ENCODE measurements at regions not wholly inside any gene's neighbourhood (a gene's known extent, or its start where the extent isn't known, plus 50 kb on each side); places are given as distances from the start of the nearest gene placed in this dataset.

DNA sequence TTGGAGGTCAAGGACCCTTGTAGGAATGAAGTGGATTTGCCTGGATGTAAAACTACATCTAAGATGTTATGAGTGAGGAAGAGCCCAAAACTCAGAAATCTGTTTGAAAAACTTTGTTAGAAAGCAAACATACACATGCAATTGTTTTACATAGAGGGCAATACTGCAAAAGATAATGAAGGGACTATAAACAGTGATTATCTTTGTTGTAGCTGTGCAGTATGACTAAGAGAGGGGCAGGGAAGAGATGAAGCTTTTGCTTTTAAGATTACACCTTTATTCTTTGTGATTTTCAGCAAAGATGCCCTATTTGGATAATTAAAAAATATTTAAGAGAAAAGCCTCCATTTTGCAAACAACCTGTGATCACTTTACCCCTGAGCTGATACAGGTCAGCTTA is 839.9 kb upstream of the RBFOX1 start:
- no peak for FAIRE-seq

DNA sequence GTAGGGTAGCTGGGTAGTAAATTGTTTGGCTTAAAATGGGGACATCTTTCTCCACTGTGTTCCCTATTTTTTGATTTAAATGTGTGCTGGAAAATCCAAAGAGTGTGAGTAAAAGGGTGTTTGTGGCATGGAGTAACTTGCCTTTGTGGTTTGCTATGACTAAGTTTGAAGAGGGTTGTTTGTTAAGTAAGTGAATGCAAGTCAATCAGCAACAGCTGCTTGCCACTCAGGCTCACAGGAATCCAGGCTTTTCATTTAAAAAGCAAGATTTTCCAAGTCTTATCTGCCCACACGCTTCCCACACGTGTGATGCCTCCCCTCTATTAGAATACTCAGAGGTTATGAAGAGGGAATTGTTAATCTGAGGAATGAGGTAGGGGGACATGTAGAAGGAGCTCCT is 847.7 kb upstream of the RBFOX1 start:
- no peak for FAIRE-seq

DNA sequence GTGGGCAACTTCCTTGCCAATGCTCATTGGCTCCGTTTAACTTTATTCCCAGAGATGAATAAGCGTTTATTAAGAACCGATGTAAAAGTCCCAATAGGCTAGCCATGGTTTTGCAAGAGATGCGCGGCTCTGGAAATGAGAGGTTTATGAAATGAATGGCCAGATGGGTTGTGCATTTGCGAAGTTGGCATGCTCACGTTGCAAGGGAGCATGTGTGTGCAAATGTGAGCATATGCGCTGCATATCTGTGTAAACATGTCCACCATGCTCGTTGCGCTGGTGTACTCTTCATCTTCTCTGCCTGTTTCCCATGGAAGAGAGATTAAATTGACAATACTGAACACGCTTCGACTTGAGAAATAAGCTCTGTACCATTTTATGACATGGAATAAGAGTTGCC is 848.6 kb upstream of the RBFOX1 start:
- no peak for FAIRE-seq

DNA sequence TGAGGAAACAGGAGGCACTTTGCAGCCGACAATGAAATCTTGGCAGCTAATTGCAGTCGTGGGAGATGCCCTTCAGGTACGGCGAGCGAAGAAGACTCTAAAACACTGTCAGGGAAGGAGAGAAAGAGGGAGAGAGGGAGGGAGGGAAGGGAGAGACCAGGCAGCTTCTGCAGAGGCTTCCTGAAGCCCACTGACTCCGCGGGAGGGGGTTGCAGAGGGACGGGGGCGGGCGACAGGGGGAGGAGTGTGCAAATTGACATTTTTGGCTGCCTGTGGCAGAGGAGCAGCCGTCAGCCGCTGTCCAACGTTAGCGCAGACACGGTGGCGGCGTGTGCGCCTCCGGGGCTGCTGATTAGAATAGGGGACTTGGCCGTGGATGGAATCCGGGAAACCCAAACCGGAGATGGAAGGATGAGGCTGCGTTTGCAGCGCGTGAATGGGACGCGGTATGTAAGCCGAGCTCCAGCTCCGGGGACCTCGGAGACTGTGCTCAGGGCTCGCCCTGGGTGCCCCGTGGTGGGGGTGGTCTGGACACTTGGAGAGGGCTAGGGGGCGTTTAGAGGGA is 849.1 kb upstream of the RBFOX1 start:
- no peak for FAIRE-seq

DNA sequence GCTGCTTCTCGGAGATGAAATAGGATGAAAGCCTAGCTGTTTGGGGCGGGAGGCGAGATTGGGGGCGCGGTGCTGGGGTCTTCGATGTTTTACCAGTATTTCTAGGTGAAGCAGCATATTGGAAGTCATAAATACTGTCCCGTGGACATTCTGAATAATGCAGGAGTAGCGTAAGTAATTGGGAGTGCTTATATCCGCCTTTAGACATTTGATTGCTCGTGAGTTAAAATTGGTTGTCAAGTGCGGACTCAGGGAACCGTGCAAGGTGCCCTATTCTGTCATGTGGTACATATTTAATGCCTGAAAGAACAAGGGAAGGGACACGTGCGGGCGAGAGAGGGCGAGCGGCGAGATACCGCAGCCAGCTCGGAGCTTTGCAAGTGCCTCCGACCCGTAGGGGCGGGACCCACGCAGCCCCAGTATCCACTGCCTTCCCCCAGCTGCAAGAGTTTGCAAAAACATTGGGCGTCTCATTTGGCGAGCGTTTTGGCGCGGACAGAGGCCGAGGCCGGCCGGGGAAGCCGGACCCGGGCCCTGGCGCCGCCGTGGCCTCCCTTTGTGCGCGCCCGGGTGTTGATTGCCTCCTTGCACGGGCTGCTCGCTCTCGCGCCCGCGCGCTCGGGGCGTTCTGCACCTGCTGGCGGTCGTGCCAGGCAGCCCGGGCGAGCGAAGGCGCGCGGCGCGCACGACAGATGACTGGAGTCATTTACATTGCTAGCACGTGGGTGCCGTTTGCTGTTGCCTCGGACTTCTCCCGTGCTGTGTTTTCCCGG is 849.8 kb upstream of the RBFOX1 start:
- FAIRE-seq: no peak

DNA sequence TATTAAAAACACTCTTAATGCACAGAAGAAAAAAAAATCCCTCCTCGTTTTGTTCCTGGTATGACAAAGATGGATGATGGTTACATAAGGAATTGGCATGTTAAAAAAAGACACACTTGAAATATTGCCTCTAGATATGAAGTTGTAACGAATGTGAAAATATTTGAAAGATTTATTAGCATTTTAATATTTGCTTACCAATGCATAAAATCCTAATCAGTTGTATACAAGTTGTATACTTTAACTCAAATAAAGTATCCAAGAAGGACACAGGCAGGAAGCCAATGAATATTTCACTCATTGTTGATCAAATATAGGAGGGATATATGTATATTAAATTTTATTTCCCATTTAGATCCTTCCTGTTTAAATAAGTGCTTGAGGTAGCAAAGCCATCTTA is 850.8 kb upstream of the RBFOX1 start:
- FAIRE-seq: no peak

DNA sequence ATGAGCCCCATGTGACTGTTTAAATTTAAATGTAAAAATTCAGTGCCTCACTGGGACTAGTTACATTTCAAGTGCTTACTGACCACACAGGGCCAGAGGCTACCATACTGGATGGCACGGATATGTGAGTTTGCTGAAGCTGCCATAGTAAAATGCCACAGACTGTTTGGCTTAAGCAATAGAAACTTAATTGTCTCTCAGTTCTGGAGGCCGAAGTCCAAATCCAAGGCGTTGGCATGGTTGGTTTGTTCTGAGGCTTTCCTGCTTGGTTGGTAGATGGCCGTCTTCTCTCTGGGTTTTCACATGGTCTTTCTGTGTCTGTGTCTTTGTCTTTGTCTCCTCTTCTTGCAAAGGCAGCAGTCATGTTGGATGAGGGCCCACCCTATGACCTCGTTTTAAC is 878.9 kb upstream of the RBFOX1 start:
- FAIRE-seq: no peak

DNA sequence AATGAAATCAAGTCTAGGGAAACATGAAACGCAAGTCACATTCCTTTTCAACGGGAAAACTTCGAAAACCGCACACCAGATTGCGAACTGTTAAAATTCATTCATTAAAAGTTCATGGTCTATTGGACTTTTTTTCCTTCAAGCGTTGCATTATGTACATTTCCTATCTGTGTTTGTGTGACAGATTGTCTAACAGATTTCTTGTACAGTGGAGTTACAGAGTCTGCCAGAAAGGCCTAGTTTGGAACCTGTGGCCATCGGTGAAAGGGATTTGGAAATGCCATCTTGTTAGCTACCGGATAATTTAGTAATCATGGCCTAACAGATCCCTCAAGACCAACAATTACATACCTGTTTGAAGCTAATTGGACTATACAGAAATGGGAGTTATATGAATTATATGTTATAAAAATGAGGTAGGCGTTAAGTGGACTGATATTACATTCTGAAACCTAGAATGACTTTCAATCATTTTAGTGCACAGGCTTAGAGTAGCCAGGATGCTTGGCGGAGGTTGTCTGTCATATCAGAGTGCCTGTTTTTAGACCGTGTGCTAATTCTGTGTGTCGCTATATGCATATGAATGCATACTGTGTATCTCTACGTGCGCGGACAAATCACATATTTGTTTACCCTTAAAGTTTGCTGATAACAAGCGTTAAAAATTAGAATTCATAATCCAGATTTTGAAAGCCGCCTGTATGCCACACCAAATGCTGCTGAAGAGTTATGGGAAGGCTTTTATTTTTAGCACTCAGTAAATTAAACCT is 885.4 kb upstream of the RBFOX1 start:
- no peak for FAIRE-seq

DNA sequence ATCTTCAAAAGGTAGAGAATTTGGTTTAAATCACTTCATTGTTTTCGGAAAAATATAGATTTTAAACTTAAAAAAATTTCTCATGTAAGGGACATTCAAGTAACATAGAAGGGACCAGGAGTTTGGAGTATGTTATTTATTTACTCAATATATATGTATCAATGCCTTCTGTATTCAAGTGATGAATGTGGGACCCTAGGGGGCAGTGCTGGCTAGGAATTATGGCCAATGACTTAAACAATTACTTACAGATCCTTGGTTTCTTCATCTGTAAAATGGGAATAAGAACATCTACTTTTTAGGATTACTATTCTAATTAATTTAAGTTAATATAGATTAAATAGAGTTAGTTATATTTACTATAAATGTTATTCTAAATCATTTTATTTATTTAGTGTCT is 886.3 kb upstream of the RBFOX1 start:
- FAIRE-seq: no peak

DNA sequence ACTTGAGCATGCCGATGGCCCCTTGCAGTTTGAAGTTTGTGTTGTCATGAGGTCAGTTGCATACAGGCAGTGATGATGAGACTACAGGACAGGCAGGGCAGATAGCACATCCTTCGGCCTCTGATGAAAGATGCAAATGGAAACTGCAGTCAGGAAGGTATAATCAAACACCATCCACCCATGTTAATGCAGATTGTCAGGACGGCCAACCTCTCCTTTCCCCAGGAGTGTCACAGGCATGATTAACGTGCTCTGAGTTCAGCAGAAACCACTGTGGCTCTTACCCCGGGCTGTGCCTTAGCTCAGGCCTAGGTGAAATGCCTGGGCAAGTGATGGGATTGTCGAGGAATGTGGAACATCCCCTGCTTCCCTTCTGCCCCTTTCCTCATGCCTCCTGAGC is 893.5 kb upstream of the RBFOX1 start:
- FAIRE-seq: no peak

DNA sequence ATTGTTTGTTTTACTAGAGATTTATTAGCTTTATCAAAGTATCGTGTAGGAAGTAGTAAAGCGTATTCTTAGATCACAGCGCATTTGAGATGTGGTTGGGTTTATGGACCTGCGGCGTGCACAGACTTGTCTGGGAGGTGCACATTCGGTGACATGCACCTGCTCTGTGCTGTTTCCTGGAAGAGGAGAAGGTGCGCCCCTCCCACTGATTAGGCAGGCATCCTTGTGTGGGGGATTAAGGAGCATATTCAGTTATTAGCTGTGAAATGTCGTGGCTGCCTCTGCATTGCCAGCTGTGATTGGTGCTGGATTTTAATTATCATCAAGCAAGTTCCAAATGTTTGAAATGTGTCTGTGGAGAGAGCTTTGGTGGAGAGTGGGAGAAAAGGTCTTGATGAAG is 903.8 kb upstream of the RBFOX1 start:
- FAIRE-seq: no peak

DNA sequence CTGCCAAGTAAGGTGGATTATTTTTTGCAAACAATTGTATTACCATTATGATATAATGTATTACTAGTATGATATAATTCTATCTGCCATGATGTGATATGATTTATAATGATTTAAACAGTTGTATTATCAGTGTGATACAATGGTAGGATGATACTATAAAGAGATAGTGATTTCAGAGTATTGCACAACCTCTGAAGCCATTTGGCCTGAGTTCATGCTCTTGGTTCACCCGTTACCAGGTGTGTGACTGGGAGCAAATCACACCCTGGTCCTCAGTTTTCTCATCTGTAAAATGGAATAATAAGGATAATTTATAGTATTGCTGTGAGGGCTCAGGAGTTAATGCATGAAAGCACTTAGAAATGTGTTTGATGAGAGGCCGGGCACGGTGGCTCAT is 905.0 kb upstream of the RBFOX1 start:
- no peak for FAIRE-seq

DNA sequence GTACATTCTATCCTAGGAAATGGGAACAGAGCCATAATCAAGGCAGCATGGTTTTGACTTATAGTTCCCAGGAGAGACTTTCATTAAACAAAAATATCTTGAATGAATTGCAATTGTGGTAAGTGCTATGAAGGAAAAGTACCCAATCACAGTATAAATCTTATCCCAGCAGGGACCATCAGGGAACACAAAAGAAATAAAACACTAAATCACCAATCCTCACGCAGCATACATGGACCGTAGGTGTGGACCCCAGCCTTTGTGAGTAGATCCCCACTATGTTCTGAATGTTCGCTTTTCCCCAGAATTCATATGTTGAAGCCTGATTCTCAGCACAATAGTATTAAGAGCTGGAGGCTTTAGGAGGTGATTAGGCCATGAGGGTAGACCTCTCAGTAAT is 925.0 kb upstream of the RBFOX1 start:
- no peak for FAIRE-seq

DNA sequence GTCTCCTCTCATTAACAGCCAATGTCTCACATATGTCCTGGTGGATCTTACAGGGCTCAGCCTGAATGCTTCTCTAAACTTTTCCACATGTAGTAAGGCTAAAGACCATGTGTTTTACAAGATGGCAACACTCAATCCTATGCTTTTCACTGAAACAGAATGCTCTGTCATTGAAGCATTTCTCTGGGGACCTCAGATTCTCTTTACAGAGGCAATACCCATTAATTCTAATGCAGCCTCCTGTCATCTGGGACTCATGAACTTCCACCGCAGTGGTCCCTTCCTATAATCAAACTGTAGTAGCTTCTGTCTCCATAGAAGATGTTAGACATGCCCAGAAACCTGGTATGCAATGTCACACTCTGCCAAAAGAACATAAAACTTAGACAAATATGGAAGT is 926.6 kb upstream of the RBFOX1 start:
- no peak for FAIRE-seq

DNA sequence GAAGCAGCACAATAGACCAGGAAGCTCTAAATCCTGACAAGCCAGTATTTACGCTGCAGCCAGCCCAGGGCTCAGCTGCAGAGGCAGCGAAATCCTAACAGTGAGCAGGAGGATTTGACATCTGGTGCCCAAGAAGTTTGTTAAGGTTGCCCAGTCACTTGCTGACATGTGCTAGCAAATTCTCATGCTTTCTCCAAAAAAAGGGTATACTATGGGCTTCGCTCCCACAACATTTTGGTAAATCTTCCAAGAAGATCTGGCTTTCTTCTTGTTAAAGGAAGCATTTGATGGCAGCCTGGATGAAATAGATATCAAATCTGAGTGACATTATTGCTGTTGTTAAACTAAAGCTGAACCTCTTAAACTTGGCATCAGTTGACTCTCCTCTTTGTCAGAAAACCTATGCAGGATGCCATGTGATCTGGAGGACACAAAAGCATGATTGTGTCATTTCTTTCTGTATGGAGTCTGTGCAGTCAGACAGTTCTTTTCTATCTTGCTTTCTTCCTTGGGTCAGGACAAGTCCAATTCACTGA is 949.7 kb upstream of the RBFOX1 start:
- no peak for FAIRE-seq

DNA sequence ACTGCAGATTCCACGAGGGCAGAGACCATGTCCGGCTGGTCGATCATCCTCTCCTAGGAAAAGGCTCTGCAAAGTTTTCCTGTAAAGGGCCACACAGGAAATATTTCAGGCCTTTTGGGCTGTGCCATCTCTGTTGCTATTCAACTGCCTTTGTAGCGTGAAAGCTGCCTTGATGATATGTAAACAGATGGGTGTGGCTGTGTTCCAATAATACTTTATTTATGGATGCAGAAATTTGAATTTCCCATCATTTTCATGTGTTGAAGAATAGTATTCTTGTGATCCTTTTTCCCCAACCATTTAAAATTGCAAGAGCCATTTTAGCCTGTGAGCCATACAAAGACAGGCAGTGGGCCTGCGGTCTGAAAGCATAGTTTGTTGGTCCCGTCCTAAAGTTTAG is 950.7 kb upstream of the RBFOX1 start:
- FAIRE-seq: no peak

DNA sequence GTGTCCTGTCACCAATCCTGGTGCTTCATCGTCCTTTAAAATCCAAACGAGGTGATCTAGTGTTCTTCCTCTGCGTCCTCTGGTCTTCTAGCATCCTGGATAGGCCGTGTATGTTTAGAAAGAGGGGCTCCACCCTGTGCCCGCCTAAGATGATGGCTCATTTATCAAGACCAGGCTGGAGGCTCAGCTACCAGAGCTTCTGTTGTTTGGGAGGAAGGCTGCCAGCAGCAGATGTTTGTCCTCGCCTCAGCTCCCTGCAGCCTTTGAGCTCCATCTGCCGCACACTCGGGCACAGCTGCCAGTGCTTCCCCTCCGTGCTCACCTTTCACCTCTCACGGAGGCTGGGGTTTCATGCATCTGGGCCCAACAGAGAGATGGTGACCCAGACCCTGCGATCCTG is 954.7 kb upstream of the RBFOX1 start:
- FAIRE-seq: no peak

DNA sequence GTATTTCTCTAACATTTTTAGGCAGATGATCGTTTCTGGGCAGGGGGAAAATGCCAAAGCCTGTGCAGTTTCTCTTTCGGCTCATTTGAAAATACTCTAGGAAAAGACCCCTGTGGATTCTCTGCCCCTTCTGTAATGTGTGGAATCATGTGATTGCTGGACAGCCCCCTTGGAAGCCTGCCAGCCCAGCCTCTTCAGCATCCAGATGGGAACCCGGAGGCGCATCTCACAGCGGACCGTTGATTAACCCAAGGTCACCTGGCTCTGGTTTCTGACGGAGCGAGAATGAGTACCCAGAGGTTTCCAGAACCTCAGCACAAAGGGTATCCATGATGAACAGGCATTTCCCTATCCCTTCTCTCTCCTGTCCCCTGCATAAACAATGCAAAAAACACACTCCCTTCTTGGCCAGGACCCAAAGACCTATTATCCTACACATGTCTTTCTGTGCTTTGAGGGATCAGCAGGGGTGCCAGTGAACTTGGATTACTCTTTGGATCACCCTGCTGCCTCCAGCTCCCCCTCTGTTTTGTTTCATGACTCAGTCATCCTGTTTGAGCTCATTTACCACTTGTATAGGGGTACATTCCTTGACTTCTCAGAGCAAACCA is 957.1 kb upstream of the RBFOX1 start:
- FAIRE-seq: no peak

DNA sequence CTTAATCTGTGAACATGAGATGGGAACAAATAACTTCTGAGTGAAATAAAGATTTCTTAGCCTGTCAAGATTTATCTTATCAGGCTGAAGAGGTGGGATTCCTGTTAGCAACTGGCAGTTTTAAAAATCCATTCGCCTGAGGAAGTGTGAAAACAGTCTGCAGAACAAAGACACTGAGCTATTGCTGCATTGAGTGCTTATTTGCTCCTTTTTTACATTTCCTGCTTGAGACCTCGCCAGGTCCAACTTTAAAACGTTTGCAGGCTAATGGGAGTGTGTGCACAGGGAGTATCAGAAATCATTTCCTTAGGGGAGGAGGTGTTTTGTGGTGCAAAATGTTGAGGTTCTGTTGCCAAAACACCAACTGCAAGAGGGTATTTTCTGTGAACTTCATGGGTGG is 957.8 kb upstream of the RBFOX1 start:
- no peak for FAIRE-seq

DNA sequence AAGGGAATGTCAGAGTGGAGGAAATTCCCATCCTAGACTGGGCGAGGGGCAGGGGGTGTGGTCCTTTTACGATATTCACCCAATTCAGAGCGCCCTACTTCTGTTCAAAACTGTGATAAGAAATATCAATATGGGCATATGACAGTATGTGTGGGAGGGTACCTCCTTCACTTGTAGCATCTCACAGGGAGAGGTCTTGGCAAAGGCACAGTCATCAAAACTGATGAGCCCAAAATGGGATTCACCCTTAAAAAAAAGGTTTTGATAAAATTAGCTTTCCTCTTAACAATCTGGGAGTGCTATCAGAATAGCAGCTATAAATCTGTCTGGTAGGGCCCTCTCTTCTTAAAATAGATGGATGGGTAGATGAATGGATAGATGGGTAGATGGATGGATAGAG is 967.8 kb upstream of the RBFOX1 start:
- FAIRE-seq: no peak

DNA sequence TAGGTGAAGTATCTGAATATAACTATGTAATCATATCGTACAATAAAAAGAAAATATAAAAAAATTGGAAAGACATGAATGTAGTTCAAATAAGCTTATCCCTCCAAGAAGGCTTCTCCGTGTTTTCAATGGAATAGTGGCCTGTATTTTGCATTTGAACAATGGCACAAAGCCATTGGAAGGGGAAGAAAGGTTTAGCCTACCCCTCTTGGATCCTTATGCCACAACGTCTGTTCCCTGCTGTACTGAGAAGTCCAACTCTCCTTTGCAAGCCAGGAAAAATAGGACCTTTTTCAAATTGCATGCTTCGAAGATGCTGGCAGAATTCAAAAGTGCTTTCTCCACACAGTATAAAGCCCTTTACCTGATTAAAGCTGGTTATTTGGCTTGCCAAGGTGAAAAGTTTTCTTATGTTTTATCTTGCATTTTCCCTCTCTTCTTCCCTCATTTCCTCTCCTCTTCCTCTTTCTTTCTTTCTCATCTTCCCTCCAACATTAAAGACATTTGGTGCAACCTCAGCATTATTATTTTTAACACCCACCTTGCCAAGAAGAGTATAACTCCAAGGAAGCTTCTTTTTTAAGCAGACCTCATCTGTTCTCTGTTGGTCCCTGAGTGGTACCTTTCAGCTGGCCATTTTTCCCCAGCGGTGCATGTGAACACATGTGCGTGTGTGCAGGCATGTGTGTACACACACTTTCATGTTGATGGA is 968.6 kb upstream of the RBFOX1 start:
- no peak for FAIRE-seq

DNA sequence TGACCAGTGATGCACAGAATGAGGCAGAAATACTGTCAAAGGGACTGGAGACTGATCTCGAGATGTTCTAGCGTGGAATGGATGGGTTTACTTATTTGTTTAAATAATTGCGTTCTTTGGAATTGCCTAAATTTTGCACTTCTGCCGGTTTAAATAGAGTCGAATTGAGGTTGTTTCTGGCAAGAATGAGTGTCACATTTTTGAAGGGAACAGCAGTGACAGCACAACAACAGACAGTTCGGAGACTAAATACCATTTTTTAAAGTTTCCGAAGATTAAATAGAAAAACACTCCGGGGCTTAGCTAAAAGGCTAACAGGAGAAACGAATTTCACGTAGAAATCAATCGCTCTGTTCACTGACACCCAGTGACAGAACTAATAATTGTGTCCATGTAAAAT is 969.2 kb upstream of the RBFOX1 start:
- no peak for FAIRE-seq

DNA sequence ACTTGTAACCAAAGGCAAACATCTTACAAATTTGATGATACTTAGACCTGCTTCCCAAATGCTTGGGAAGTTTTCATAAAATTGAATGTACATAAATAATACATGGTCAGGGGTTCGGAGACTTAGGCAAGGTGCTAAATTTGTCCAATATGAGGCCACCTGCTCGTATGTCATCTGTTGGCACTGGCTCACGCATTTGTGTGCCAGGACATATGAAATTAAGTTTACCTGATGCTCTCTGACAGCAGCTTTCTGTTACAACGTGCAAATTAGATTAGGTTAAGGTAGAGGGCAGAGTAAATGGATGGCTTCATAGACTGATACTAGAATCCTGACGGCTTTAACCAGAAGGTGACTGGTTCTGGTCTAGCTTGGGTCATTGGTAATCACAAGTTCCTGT is 970.3 kb upstream of the RBFOX1 start:
- no peak for FAIRE-seq
